HG03025 (cell line): ENCODE measurements at regions not wholly inside any gene's neighbourhood (a gene's known extent, or its start where the extent isn't known, plus 50 kb on each side); places are given as distances from the start of the nearest gene placed in this dataset.
"Not testable (repeated sequence)": the region's sequence is repeated elsewhere in the genome, so short reads cannot be mapped to it uniquely, and the experiment has no call there.

Source experiments
- ATAC-seq: cut with Tn5 transposase; IDR thresholded peaks from one replicate; pipeline ENCODE4 v1.9.1; 2021; ENCODE audit warnings: mild to moderate bottlenecking, moderate library complexity; ENCODE audit not compliant: unreplicated experiment, low FRiP score

DNA sequence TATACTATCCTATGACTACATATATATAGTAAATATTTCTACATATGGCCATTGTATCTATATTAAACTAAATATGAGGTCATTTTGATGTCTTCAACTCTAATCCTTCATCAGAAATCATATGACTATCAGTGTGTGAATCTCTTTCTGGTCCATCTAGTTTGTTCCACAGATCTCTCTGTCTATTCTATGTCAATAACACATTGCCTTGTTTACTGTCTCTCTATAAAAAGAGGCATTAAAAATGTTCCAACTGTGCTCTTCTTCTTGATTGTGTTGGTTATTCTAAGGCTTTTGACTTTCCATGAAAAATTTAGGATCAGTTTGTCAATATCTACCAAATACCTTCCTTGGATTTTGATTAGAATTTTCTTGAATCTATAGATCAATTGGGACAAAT is 338.3 kb upstream of the FSTL5 start:
- ATAC-seq = no peak

DNA sequence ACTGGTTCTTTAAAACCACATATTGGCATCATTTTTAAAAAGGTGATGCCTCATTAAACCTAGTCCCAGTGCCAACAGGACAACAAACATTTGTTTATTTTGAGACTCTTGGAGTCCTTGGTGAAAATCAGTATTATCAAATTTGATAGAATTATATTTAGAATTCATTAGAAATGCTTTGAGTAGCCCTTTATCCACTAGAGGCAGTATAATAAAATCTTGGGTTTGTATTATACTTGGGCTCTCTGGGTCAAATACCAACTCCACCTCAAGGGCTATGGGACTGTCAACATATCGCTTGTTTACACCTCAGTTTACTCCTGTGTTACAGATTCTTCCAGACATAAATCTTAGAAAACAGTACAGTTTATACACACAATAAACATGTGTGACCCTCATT is 335.7 kb upstream of the FSTL5 start:
- ATAC-seq = no peak

DNA sequence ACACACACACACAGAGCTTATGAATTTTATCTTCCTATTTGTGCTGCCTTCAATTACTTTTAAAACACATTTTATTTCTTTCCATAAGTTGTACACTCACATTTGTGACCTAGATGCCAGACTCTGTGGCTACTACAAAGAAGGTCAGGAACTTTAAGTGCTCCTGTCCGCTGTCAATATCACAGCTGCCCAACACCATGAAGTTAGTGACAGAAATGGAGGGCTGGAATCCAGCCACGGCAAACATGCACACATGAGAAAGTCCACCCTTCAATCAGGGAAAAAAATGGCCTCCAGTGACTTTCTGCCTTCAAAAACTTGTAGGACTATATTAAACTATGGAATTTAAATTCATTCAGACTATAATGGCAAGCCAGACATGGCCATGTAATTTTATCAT is 334.4 kb upstream of the FSTL5 start:
- no peak for ATAC-seq

DNA sequence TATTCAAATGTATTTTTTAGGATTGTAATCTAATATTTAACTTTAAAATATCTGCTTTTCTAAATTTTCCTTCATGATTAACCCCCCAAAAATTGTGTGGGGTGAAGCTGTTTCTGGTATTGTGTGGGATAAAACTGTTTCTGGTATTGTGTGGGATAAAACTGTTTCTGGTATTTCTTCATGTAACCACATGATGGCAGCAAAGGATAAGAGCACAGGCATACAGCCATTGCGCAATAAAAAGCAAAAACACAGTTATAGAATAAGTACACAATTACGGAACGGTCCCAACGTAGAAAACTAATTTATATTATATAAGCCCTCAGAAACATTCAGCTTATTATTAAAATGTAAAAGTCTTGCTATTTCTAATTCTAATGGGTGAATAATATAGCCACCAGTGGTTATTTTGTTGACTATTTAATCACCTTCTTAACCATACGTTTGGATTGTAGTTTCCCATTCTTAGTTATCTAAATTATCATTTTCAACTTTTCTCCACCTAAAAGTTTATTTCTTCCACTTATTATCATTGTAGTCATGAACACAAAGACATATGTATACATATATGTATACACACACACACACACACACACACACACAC is 333.9 kb upstream of the FSTL5 start:
- ATAC-seq = peak; percentile 85

DNA sequence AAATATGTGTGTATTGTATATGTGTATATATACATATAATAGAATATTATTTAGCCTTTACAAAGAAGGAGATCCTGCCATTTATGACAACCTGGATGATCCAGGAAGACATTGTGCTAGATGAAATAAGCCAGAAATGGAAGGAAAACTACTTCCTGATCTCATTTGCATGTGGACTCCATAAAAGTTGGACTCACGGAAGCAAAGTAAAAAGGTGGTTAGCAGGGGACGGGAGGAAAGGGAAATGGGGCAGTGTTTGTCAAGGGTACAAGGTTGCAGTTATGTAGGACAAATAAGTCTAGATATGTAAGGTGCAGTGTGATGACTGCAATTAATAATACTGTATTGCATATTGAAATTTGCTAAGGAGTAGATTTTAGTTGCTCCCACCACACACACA is 331.1 kb upstream of the FSTL5 start:
- no peak for ATAC-seq

DNA sequence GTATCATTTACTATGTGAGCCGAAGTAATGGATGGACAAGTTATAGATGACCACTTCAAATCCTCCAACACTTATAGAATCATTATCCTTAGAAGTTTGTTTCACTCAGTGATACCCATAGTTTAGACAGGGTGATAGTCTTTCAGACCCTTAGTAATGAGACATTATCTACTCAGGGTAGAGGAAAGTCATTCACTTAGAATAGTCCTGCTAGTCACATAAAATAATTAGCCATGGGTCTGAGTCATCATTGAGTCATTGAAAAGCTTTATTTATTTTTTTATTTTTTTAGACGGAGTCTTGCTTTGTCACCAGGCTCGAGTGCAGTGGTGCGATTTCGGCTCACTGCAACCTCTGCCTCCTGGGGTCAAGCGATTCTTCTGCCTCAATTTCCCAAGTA is 321.7 kb upstream of the FSTL5 start:
- no peak for ATAC-seq

DNA sequence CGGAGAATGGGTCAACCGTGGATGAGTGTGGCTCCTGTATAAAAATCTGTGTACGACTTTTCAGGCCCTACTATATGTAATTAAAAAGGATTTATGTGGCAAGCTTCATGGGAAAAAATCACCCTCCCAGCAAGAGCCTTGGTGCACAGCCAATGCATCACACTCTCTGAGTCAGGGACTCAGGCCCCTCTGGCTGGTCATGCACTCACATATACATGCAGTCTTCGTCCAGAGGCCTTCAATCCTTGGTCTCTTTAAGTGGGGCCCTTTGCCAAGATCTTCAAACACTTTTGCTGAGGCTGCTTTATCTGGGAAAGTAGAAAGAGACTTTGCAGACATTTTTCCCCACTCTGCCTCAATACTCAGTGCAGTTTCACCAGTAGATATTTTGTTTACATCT is 311.4 kb upstream of the FSTL5 start:
- ATAC-seq = no peak

DNA sequence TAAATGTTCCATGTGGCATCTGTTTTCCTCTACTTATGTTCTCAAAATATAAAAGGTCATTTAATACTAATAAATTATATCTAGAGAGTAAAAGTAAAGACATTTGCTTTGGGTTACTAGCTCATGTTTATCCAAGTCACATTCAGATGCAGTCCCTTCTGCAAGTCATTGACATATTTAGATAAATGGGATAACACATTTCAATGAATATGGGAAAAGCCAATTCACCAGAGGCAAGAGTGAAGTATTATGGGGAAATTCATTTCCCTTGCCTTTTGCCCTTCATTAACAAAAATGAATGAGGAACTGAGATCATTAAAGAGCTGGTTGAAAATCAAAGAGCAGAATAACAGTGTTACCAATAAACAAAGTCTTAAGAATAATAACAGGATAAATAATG is 306.2 kb upstream of the FSTL5 start:
- ATAC-seq = no peak

DNA sequence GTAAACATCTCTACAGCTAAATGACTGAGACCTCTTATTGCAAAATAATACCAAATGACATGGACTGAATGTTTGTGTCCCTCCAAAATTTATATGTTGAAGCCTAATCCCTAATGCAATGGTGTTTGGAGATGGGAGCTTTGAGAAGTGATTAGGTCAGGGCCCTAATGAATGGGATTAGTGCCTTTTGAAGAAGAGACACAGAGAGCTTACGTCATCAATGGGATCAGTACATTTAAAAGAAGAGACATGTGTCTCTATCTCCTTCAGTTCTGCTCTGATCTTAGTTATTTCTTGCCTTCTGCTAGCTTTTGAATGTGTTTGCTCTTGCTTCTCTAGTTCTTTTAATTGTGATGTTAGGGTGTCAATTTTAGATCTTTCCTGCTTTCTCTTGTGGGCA is 301.6 kb upstream of the FSTL5 start:
- ATAC-seq = not testable (repeated sequence)

DNA sequence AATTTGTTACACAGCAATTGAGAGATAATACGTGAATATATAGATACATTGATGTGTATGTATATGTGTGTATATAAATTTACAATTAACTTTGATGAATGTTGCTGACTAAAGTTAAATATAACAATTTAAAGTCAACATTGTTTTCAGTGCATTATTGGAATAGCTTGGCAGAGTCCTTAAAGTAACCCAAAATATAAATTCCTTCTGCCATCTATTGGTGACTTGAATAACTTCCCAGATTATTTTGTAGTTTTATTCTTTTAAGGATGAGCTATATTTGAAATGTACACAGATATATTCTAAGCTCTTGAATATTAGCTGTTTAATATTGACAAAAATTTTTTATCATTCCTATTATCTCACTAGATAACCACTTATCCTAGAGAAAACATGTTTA is 298.2 kb upstream of the FSTL5 start:
- ATAC-seq = no peak

DNA sequence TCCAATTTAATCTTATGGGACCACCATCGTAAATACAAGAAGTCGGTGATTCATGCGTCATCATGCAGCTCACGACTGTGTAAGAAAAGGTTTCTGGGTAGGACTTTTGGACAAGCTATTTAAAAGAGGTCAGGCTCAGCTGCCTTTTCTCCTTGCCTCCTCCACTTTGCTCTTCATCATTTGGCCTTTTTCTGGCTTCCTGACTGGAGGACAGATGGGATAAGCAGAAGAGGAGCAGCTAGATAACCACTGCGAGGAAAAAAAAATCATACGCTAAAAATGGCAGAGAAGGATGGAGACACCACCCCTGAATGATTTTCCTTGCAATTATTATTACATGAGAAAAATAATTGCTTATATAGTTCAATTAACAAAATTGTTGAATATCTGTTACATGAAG is 294.3 kb upstream of the FSTL5 start:
- no peak for ATAC-seq

DNA sequence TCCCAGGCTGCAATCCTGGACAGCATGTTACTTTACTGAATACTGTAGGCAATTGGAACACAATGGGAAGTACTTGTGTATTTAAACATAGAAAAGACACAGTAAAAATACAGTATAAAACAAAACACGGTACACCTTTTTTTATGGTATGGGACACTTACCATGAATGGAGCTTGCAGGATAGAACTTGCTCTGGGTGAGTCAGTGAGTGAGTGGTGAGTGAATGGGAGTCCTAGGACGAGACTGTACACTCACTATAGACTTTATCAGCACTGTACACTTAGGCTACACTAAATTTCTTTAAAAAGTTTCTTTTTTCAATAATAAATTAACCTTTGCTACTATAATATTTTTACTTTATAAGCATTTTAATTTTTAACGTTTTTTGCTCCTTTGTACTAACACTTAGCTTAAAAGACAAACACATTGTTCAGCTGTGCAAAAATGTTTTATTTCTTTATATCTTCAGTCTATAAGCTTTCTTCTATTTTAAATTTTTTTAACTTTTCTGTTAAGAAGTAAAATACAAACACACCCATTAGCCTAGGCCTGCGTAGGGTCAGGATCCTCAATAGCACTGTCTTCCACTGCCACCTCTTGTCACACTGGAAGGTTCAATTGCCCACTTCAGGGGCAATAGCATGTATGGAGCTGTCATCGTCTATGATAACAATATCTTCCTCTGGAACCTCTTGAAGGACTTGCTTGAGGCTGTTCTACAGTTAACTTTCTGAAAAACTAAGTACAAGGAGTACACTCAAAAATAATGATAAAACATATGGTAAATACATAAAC is 293.5 kb upstream of the FSTL5 start:
- no peak for ATAC-seq

DNA sequence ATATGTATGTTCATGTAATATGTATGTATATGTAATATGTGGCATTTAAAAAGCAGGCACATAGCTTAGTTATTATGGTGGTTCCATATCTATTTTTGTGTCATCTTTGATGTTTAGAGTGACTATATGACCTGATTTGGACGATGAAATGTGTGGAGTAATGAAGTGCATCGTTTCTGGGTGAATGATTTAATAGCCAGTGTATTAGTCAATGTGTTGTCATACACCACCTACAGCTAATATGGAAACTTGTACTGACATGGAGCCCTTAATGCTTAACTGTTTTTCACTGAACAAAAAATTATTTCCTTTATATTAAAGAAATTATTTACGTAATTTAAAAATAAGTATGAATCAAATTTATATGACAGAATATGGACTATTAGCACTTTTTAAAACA is 292.3 kb upstream of the FSTL5 start:
- no peak for ATAC-seq

DNA sequence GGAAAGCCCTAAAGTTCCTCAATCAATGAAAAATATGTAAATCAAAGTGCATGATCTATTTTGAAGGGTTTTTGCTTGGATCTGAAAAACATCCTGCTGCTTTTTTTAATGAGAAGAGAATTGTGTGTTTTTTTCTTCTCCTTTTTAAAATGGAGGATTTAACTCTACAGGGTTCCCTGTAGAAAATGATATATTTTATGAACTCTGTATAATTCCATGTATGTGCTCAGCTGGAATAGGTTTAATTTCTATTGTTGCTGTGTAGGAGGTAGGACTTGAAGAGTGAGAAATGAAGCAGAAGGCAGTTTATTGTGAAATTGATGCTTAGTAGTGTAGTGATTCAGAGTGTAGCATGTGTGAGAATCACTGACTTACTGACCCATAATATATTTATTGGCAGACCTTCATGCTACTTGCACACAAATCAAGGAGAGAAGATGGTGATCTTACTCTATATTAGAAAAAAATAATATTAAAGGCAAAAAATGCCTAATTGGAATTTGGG is 286.8 kb upstream of the FSTL5 start:
- no peak for ATAC-seq

DNA sequence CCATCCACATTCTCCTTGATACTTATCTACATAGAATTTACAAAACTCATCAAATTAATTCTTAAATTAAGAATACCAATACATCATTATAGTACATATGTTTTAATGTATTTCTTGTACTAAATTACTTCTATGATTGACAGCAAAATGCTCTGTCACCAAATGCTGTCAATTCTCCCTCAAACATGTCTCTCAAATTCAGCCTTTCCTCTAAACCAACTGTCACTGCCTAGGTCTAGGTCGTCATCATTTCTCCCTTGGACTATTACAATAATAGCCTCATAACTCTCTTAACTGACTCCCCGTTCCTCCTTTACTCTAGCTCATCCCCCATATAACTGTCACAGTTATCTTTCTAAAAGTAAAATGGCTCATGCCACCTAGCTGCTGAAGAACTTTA is 279.7 kb upstream of the FSTL5 start:
- no peak for ATAC-seq

DNA sequence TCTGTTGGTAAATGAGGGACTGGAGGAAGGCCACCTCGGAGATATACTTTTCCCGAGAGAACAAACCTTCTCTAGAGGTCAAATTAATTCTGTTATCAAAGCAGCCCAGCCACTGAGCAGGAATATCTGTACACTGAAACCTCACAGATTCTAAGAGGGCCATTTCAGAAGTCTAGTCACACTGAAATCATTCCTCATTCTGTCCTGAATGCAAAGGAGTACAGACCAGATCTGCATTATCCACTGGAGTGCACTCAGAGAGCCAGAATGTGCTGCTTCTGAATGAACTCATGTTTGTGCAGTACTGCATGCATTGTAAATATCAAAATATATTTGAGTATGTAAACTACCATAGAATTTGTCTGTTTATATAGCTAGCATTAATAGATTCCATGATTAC is 278.3 kb upstream of the FSTL5 start:
- no peak for ATAC-seq

DNA sequence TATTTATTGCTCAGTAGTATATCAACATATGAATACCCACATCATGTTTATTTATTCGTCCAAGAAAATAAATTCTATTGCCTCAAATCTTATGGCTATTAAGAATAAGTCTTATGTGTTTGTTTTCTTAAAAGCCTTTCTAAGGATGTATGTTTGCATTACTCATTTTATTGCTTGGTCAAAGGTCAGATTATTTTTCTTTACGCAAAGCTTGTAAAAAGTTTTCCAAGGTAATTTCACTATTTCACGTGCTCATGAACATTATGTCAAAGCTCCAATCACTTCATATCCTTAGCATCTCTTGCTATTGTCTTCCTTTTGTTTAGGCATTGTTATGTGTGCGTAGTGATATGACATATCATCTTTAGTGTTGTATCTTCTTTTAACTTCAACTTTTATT is 258.5 kb upstream of the FSTL5 start:
- no peak for ATAC-seq

DNA sequence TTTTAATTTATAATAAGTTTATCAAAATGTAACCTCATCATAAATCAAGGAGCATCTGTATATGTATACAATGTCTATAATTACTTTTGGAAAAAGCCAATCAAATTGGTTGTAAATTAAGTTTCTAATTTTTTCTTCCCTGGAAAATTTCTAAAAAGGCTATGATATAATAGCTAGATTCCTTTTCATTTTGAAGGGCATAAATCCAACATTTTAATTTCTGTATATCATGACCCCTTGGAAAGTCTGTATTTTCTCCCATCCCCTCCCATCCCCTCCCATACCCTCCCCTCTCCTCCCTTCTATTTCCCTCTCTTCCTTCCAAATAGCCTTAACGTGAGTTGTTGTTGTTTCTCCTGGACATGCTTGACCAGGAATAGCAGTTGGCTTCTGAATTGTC is 247.1 kb upstream of the FSTL5 start:
- no peak for ATAC-seq

DNA sequence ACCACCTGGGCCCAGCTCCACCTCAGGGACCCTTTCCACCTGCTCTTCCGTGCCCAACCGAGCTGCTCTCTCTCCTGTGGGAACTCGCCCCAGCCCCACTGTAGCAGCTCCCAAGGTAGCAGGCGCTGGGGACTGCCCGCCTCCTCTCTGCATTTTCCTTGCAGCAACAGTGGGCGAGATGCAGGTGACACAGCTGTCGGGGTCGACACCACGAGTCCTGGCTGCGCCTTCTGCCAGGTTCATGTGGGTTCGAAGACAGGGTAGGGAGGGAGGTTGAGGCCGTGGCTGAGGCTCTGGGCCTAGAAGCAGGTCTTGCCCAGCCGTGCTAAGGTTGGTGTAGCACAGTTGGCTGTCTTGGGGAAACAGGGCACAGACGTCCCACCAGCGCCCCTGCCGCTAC is 245.2 kb upstream of the FSTL5 start:
- ATAC-seq = no peak

DNA sequence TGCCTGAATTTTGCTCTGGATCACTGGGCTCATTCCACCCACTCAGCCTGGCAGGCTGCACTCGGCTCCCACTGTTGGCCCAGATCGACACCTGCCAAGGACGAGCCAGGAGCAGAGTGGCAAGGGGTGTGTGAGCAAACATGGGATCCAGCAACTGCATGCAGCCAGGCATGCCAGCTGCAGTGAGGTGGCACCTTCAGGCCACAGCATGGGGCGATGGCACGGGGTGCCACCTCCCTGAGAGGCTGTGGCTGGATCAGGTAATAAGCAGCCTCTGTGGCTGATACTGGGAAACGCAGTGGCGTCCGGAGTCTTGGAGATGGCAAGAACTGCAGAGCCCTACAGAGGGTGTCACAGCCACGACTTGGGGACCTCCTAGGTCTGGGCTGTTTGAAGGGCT is 244.5 kb upstream of the FSTL5 start:
- no peak for ATAC-seq

DNA sequence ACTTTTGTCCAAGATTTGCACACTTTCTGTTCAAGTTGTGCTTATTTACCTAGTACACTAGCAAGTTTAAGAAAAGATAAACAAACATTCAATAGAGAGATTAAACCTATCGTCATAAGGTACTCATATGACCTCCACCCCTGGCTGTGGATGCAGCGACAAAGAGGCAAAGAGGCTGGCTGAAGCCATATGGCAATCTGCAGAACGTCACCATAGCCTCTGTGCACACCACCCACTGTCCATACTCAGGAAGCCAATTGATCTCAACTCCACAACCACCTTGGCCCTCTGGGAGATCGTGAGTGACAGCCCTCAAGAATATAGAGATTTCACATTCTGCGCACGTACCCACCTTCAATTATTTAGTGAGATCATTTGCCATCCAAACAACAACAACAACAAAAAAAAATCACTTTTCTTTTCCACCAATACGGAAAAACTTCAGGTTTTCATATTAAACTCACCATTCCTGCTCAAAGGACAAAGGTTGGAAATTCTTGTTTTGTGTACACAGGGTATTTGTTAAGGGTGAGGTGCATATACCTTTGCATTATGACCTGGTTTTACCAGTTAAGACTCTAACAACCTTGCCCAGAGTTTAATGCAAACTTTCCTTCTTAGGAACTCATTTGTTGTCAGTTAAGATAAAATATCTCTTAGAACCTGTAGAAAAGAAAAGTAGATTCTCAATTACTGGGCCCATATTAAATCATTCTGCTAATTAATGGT is 243.0 kb upstream of the FSTL5 start:
- ATAC-seq = no peak

DNA sequence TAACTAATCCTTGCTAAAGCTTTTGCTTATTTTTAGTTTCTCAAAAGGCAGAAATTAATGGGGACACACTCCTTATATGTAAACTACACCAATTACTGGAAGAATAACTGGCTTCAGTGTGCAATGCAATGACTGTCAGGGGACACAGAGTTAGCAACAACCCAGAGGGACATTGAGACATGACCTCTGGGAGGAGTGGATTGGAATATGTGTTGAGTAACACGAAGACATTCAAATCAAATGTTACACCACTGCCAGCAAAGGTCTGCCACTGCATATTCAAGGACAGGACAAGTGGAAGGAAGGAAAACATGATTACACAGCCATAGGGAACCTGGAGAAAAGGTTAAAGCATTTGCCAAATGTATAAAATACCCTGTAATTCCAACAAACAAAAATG is 240.1 kb upstream of the FSTL5 start:
- ATAC-seq = no peak
